SK-N-SH (cell line): ENCODE measurements at regions not wholly inside any gene's neighbourhood (a gene's known extent, or its start where the extent isn't known, plus 50 kb on each side); places are given as distances from the start of the nearest gene placed in this dataset.

ENCODE experiments used
- CTCF ChIA-PET: fragments of 300-600, 350-600 bp; formaldehyde crosslinking; extraction: SDS; loops from one replicate; lab custom pipeline; 2021; lab: Yijun Ruan, JAX
- POLR2A ChIA-PET: fragments of 350-600 bp; sonication (Branson Sonifier 250); formaldehyde crosslinking; extraction: SDS; loops from one replicate; lab custom pipeline; 2020; ENCODE audit warnings: antibody characterized with exemption, inconsistent platforms; lab: Yijun Ruan, JAX
- DNase-seq: peaks from one replicate; pipeline ENCODE4 v3.0.0; 2012
- H2AFZ ChIP-seq: fragments of 200-600 bp; sonication (generic); 2 replicates; pipeline ENCODE4 v1.8.1; 2016; ENCODE audit warnings: antibody characterized with exemption, mild to moderate bottlenecking, low read depth
- H3F3A ChIP-seq: fragments of 200-600 bp; sonication (generic); replicated peaks from 2 replicates; pipeline ENCODE3; 2016; ENCODE audit warnings: antibody characterized with exemption, mild to moderate bottlenecking; ENCODE audit not compliant: insufficient read depth
- H3K27ac ChIP-seq, 2 experiments: fragments of 200-500 bp in 1 of 2; fragments of 200-600 bp in 1 of 2; sonication (Bioruptor generic) in 1 of 2; sonication (generic), shearing (Covaris generic) in 1 of 2; 2 replicates each; pipeline versions ENCODE4 v1.5.1 to v1.6.1; 2014 to 2016; ENCODE audit warnings: low read depth in 2 of 2, inconsistent platforms in 1 of 2, low read length in 1 of 2, mild to moderate bottlenecking in 1 of 2, mixed read lengths in 1 of 2
- H3K27me3 ChIP-seq: fragments of 200-600 bp; sonication (generic), shearing (Covaris generic); 2 replicates; pipeline ENCODE4 v1.6.1; 2016; ENCODE audit warnings: mixed run types; ENCODE audit not compliant: insufficient read depth
- H3K36me3 ChIP-seq, 2 experiments: fragments of 200-500 bp in 1 of 2; fragments of 200-600 bp in 1 of 2; sonication (Bioruptor generic) in 1 of 2; sonication (generic) in 1 of 2; replicated peaks in 1 of 2; 2 replicates each; pipeline versions ENCODE3 to v1.5.1; 2014 to 2016; ENCODE audit warnings: low read length in 1 of 2, mild to moderate bottlenecking in 1 of 2; ENCODE audit not compliant: insufficient read depth in 2 of 2, control insufficient read depth in 1 of 2
- H3K4me1 ChIP-seq, 2 experiments: fragments of 200-500 bp in 1 of 2; fragments of 200-600 bp in 1 of 2; sonication (Bioruptor generic) in 1 of 2; sonication (generic), shearing (Covaris generic) in 1 of 2; 2 replicates each; pipeline versions ENCODE4 v1.5.1 to v1.6.1; 2014 to 2016; ENCODE audit warnings: low read depth in 1 of 2, low read length in 1 of 2, mixed run types in 1 of 2; ENCODE audit not compliant: insufficient read depth in 2 of 2, control insufficient read depth in 1 of 2
- H3K4me2 ChIP-seq: fragments of 200-600 bp; sonication (generic), shearing (Covaris generic); 2 replicates; pipeline ENCODE4 v1.6.1; 2017; ENCODE audit warnings: mixed run types
- H3K4me3 ChIP-seq, 2 experiments: fragments of 200-500 bp in 1 of 2; fragments of 200-600 bp in 1 of 2; sonication (Bioruptor generic) in 1 of 2; sonication (generic), shearing (Covaris generic) in 1 of 2; 2 replicates each; pipeline versions ENCODE4 v1.5.1 to v1.8.1; 2014 to 2016; ENCODE audit warnings: low read depth in 2 of 2, inconsistent platforms in 1 of 2, low read length in 1 of 2, mild to moderate bottlenecking in 1 of 2, mixed read lengths in 1 of 2, moderate library complexity in 1 of 2
- H3K79me2 ChIP-seq: fragments of 200-600 bp; sonication (generic); 2 replicates; pipeline ENCODE4 v1.8.1; 2017; ENCODE audit warnings: mild to moderate bottlenecking; ENCODE audit not compliant: insufficient read depth
- H3K9ac ChIP-seq: fragments of 200-600 bp; sonication (generic); 2 replicates; pipeline ENCODE4 v1.6.1; 2017; ENCODE audit warnings: mixed run types
- H3K9me2 ChIP-seq: fragments of 200-600 bp; sonication (generic); 2 replicates; pipeline ENCODE4 v1.6.1; 2017; ENCODE audit warnings: mixed run types
- H3K9me3 ChIP-seq: fragments of 200-600 bp; sonication (generic); 2 replicates; pipeline ENCODE4 v1.6.1; 2017; ENCODE audit warnings: mixed run types, mild to moderate bottlenecking, moderate library complexity
- H4K20me1 ChIP-seq: fragments of 200-600 bp; sonication (generic); 2 replicates; pipeline ENCODE4 v1.6.1; 2017; ENCODE audit warnings: mild to moderate bottlenecking, mixed run types; ENCODE audit not compliant: insufficient read depth
- CHD2 ChIP-seq: fragments of 150-350 bp; IDR thresholded peaks from 2 replicates; pipeline ENCODE4 v1.6.1; 2018; ENCODE audit warnings: low read length; ENCODE audit not compliant: partially characterized antibody
- ELF1 ChIP-seq: IDR thresholded peaks from 2 replicates; pipeline ENCODE4 v1.4.0; 2012
- EP300 ChIP-seq, 2 experiments: IDR thresholded peaks; 2 replicates each; pipeline versions ENCODE4 v1.4.0 to v1.6.1; 2012; ENCODE audit warnings: borderline replicate concordance in 1 of 2, low read depth in 1 of 2, low read length in 1 of 2
- FOSL2 ChIP-seq: IDR thresholded peaks from 2 replicates; pipeline ENCODE4 v1.4.0; 2012; ENCODE audit warnings: low read depth, mild to moderate bottlenecking, moderate library complexity, borderline replicate concordance
- GATA2 ChIP-seq: sonication (generic); formaldehyde crosslinking; IDR thresholded peaks from 2 replicates; pipeline ENCODE4 v1.5.0; 2020; ENCODE audit warnings: mild to moderate bottlenecking, missing genetic modification reagents
- MXI1 ChIP-seq: IDR thresholded peaks from 2 replicates; pipeline ENCODE4 v1.6.1; 2012; ENCODE audit warnings: mild to moderate bottlenecking, low read depth, low read length, improper control_type of control experiment
- POLR2AphosphoS5 ChIP-seq: IDR thresholded peaks from 2 replicates; pipeline ENCODE4 v1.6.1; 2012; ENCODE audit warnings: low read depth, low read length
- RAD21 ChIP-seq: IDR thresholded peaks from 2 replicates; pipeline ENCODE4 v1.6.1; 2012; ENCODE audit warnings: mild to moderate bottlenecking, low read length
- RXRA ChIP-seq: IDR thresholded peaks from 2 replicates; pipeline ENCODE4 v1.4.0; 2012; ENCODE audit warnings: low read depth, mild to moderate bottlenecking, borderline replicate concordance
- WGBS: methylation state at CpG from one replicate; pipeline ENCODE4 v1.1.6; 2017; ENCODE audit warnings: low lambda C conversion rate; 5-methylcytosine and 5-hydroxymethylcytosine counted together
- TF ChIP-seq, protein P1 (sequence below): IDR thresholded peaks from 2 replicates; pipeline ENCODE4 v1.6.1; 2012; ENCODE audit warnings: mild to moderate bottlenecking, low read depth, low read length, moderate library complexity
- TF ChIP-seq, protein P2 (sequence below): IDR thresholded peaks from 2 replicates; pipeline ENCODE4 v1.4.0; 2012; ENCODE audit warnings: low read depth
- TF ChIP-seq, protein P3 (sequence below): fragments of 150-350 bp; IDR thresholded peaks from 2 replicates; pipeline ENCODE4 v1.6.1; 2017; ENCODE audit warnings: antibody characterized with exemption, low read length, low read depth, borderline replicate concordance
- TF ChIP-seq, protein P4 (sequence below): IDR thresholded peaks from 2 replicates; pipeline ENCODE4 v1.4.0; 2012; ENCODE audit warnings: low read depth, borderline replicate concordance

DNA sequence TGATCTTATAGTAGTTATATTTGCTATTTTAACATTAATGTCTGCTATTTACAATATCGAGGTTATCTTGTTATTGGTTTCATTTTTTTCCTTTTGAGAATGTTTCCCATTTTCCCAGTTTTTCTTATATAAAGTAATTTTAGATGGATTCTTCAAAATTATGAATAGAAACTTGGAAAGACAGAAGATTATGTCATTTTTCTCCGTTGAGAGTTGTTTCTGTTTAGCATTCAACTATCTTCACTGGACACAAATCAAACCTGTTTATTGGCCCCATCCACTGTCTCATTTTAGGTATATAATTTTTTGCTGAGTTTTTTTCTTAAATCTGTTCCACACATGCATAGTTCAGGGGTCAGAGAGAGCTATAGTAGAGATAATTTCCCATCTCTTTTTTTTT, 1430.9 kb upstream of the MIR17HG start:
- Histone ChIP-seq H3K9me2 (no peaks in the 10 kb centered on the region), H3F3A (no peaks in the 10 kb centered on the region), H3K4me1 (no peaks in the 10 kb centered on the region), H3K27me3 (no peaks in the 10 kb centered on the region), H3K9ac (no peak overlapping the region), H2AFZ (no peak overlapping the region), H3K4me3 (no peak overlapping the region), H3K79me2 (no peaks in the 10 kb centered on the region), H4K20me1 (no peaks in the 10 kb centered on the region), H3K4me2 (no peak overlapping the region), H3K9me3 (no peaks in the 10 kb centered on the region), H3K27ac (no peak overlapping the region), H3K36me3 (no peaks in the 10 kb centered on the region)
- CTCF ChIA-PET = interaction anchor here (0.6 kb wide), 1 partner anchor 763 kb away, joined by 3 read pairs; no protein-coding TSS in a partner anchor
- no peak for TF ChIP-seq RAD21
- TF ChIP-seq, protein P1, sequence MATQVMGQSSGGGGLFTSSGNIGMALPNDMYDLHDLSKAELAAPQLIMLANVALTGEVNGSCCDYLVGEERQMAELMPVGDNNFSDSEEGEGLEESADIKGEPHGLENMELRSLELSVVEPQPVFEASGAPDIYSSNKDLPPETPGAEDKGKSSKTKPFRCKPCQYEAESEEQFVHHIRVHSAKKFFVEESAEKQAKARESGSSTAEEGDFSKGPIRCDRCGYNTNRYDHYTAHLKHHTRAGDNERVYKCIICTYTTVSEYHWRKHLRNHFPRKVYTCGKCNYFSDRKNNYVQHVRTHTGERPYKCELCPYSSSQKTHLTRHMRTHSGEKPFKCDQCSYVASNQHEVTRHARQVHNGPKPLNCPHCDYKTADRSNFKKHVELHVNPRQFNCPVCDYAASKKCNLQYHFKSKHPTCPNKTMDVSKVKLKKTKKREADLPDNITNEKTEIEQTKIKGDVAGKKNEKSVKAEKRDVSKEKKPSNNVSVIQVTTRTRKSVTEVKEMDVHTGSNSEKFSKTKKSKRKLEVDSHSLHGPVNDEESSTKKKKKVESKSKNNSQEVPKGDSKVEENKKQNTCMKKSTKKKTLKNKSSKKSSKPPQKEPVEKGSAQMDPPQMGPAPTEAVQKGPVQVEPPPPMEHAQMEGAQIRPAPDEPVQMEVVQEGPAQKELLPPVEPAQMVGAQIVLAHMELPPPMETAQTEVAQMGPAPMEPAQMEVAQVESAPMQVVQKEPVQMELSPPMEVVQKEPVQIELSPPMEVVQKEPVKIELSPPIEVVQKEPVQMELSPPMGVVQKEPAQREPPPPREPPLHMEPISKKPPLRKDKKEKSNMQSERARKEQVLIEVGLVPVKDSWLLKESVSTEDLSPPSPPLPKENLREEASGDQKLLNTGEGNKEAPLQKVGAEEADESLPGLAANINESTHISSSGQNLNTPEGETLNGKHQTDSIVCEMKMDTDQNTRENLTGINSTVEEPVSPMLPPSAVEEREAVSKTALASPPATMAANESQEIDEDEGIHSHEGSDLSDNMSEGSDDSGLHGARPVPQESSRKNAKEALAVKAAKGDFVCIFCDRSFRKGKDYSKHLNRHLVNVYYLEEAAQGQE = no peak
- TF ChIP-seq, protein P2, sequence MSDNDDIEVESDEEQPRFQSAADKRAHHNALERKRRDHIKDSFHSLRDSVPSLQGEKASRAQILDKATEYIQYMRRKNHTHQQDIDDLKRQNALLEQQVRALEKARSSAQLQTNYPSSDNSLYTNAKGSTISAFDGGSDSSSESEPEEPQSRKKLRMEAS = no peak
- no peak for TF ChIP-seq GATA2 (CRISPR knock-in tag)
- TF ChIP-seq ELF1 = no peak
- no peak for TF ChIP-seq CHD2
- no peak for TF ChIP-seq POLR2AphosphoS5
- no peak for TF ChIP-seq EP300 (IDR thresholded peaks at IDR 0.05; ENCODE audit: borderline replicate concordance in 1 of 2, low read depth in 1 of 2, low read length in 1 of 2)
- POLR2A ChIA-PET = no interaction called here
- no peak for DNase-seq
- 38% methylated on average over 2 of the region's 2 CpGs for WGBS

DNA sequence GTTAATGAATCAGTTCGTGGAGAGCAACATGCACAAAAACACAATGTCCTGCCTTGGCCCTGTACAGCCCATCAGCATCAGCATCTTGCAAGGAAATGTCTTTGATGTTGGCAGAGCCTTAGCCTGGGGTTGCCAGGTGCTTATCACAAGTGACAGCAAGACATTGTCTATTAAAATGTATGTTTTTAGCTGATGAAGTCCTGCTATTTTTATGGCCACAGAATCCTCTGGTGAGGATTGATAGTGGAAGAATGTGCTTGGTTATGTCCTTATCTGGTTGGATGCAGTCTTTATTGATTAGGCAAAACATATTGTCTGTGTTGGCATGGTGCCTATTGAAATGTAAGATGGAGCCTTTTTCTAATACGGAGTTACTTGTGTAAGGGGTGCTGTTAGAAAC, 1427.0 kb upstream of the MIR17HG start:
- WGBS = 47% methylated on average over 2 of the region's 2 CpGs

DNA sequence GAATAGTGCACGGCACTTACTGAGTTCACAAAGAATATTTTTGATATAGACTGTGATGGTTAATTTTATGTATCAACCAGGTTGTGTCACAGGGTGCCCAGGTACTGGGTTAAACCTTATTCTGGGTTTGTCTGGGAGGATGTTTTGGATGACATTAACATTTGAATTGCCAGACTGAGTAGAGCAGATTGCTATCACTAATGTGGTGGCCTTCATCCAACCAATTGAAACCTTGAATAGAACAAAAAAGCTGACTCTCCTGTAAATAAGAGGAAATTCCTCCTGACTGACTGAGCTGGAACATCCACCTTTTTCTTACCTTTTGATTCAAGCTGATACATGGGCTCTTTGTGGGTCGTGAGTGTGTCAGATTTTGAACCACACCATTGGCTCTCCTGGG, 1424.4 kb upstream of the MIR17HG start:
- WGBS = 55% methylated on average over 2 of the region's 2 CpGs
- no peaks in the 10 kb centered on the region for H3F3A ChIP-seq
- no peak overlapping the region for H3K27ac ChIP-seq
- H3K4me3 ChIP-seq = no peak overlapping the region
- no peaks in the 10 kb centered on the region for H3K36me3 ChIP-seq
- no peak for DNase-seq
- H3K79me2 ChIP-seq = no peaks in the 10 kb centered on the region
- no peak overlapping the region for H2AFZ ChIP-seq
- H3K9ac ChIP-seq = no peak overlapping the region
- H4K20me1 ChIP-seq = no peaks in the 10 kb centered on the region
- no peaks in the 10 kb centered on the region for H3K9me2 ChIP-seq
- ChIA-PET POLR2A (no interaction called here), CTCF (no interaction called here)
- no peaks in the 10 kb centered on the region for H3K9me3 ChIP-seq
- no peaks in the 10 kb centered on the region for H3K4me1 ChIP-seq
- no peaks in the 10 kb centered on the region for H3K27me3 ChIP-seq
- H3K4me2 ChIP-seq = no peak overlapping the region
- no peak for TF ChIP-seq MXI1
- TF ChIP-seq, protein P3, sequence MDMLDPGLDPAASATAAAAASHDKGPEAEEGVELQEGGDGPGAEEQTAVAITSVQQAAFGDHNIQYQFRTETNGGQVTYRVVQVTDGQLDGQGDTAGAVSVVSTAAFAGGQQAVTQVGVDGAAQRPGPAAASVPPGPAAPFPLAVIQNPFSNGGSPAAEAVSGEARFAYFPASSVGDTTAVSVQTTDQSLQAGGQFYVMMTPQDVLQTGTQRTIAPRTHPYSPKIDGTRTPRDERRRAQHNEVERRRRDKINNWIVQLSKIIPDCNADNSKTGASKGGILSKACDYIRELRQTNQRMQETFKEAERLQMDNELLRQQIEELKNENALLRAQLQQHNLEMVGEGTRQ = no peak
- TF ChIP-seq, protein P4, sequence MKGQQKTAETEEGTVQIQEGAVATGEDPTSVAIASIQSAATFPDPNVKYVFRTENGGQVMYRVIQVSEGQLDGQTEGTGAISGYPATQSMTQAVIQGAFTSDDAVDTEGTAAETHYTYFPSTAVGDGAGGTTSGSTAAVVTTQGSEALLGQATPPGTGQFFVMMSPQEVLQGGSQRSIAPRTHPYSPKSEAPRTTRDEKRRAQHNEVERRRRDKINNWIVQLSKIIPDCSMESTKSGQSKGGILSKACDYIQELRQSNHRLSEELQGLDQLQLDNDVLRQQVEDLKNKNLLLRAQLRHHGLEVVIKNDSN = no peak
- TF ChIP-seq RXRA = no peak
- TF ChIP-seq, protein P1 = no peak
- no peak for TF ChIP-seq FOSL2

More for the DNA sequence above, 1427.0 kb upstream of the MIR17HG start:
- no peak overlapping the region for H3K4me3 ChIP-seq
- no peak for TF ChIP-seq RAD21
- H3K9ac ChIP-seq = no peak overlapping the region
- no peaks in the 10 kb centered on the region for H3K36me3 ChIP-seq
- H3K9me2 ChIP-seq = no peaks in the 10 kb centered on the region
- H3K27ac ChIP-seq = no peak overlapping the region
- H3K9me3 ChIP-seq = no peaks in the 10 kb centered on the region
- DNase-seq = no peak
- ChIA-PET POLR2A (no interaction called here), CTCF (no interaction called here)
- H3F3A ChIP-seq = no peaks in the 10 kb centered on the region
- no peak overlapping the region for H3K4me2 ChIP-seq
- H3K27me3 ChIP-seq = no peaks in the 10 kb centered on the region
- H3K4me1 ChIP-seq = no peaks in the 10 kb centered on the region
- no peaks in the 10 kb centered on the region for H4K20me1 ChIP-seq
- no peak overlapping the region for H2AFZ ChIP-seq
- no peaks in the 10 kb centered on the region for H3K79me2 ChIP-seq
